NCI-H1930 (cell line): ENCODE measurements at regions not wholly inside any gene's neighbourhood (a gene's known extent, or its start where the extent isn't known, plus 50 kb on each side); places are given as distances from the start of the nearest gene placed in this dataset.
A peak's percentile ranks its signal among the peaks of the same experiment; 100 is the strongest.

Source experiments
- DNase-seq, 2 experiments: peaks; one replicate each; lab custom pipeline; 2025; lab: John Stamatoyannopoulos, UW

- no peak for DNase-seq
Observed at GRCh38 chr20:43306837-43307236, 117.1 kb upstream of the PTPRT start.

- no peak for DNase-seq
Observed at GRCh38 chr20:43305749-43306148, 116.0 kb upstream of the PTPRT start.

- DNase-seq, result no peak
Observed at GRCh38 chr20:43304598-43304997, 114.9 kb upstream of the PTPRT start.

DNA sequence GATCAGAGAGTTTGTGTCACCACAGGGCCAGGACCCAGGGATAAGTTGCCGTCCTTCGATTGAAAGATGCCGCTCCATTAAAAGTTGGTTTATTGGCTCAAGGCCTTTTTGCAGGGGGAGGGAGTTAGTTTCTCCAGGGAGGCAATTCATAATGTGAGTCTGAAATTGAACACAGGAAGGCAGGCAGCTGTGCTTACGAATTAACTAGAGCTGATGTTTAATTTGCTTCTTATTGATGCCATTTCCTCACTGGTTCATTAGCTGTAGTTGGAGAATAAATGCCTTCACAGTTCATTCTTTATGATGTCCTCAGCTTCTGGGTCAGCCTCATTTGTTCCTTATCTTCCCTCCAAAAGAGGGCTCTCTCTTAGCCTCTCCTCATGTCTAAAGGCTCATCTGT lies 113.2 kb upstream of the PTPRT start:
- no peak for DNase-seq

DNA sequence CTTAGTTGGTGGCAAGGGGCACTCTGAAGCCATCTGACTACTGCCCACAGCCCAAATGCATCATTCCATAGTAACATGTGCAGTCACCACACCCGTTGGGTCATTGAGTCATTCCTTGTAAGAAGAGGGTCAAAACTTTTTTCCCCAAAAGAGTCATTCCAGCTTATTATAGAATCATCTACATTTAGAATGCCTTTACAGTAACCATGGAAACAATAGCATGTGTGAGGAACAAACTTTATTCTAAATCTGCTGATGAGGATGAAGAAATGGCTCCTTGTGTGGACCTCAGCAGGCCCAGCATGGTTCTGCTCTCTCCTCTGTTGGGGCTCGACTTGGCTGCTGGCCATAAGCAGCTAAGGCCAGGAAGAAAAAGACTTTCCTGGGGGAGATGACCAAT lies 111.2 kb upstream of the PTPRT start:
- no peak for DNase-seq

DNA sequence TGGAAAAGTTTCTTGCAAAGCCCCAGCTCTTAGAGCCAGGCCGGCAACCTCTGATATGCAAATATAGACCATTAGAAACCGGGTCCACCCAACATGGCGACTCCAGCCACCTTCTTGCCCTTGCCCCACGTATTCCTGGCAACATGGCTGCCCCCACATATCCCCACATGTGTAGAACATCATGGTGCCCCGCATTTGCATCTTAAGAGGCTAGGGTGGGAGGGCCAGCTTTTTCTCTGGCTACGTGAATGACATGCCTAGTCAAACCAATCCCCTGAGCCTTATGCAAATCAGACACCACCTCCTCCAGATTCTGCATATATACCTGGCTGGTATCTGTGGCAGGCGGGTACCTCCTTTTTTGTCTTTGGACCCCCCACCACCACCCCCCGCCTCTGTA lies 106.1 kb upstream of the PTPRT start:
- no peak for DNase-seq

- DNase-seq, result no peak
Observed at GRCh38 chr20:43295263-43295662, 105.6 kb upstream of the PTPRT start.

GRCh38 chr20:43294031-43294430 lies 104.3 kb upstream of the PTPRT start:
- no peak for DNase-seq

GRCh38 chr20:43293068-43293786 lies 103.5 kb upstream of the PTPRT start:
- DNase-seq, result no peak

GRCh38 chr20:43292222-43292621 lies 102.5 kb upstream of the PTPRT start:
- no peak for DNase-seq

DNA sequence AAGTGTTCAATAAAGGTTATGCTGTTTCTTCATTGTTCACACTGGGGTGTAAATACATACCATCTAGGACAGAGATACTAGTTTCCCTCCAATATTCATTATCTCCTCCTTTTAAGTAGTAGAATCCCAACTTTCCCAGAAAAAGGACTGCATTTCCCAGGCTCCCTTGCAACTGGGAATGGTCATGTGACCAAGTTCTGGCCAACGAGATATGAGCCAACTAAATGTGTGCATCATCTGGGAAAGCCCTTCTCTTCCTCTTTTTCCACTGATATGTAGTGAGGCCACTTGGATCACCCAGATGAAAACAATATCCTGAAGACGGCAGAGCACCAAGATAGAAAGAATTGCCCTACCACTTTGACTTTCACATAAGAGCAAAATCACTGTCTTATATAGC lies 97.9 kb upstream of the PTPRT start:
- DNase-seq, result no peak

GRCh38 chr20:43285170-43285569 lies 95.5 kb upstream of the PTPRT start:
- no peak for DNase-seq

GRCh38 chr20:43284486-43284885 lies 94.8 kb upstream of the PTPRT start:
- no peak for DNase-seq

- DNase-seq, result no peak
Observed at GRCh38 chr20:43283126-43283525, 93.4 kb upstream of the PTPRT start.

DNA sequence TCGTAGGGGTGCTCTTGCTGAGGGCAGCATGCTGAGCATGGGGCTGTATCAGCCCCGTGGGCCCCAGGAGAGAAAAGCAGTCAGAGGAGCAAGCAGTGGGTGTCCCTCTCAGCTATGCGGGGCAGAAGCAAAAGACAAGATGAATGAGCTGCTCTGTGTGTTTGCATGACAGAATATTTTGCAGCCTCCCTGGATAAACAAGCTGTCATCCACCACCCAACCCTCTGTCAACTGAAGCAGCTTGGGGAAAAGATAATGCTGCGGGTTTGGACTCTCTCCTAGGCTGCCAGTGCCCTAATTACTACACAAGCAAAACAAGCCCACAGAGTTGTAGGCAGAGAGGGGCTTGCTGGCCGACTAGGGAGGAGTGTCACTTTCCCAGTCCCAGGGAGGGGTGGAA lies 82.3 kb upstream of the PTPRT start:
- no peak for DNase-seq

- DNase-seq, result no peak
Observed at GRCh38 chr20:43265449-43265848, 75.7 kb upstream of the PTPRT start.

DNA sequence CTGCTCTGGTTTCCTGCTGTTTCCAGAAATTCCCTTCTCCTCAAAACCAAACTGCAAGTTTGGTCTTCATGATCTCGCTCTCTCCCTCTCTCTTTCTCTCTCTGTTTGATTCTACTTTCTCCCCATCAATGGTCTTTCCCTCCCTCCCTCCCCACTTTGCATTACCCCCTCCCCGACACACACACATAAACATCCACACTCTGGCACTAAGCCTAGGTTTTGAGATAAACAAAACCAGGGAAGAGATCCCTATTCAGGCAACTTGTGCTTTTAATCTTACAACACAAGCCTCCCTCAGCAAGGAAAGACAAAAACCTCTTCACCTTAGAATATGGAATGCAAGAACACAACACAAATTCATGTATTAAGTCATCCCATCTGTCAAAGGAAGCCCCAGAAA lies 73.5 kb upstream of the PTPRT start:
- no peak for DNase-seq

- DNase-seq, result no peak
Observed at GRCh38 chr20:43262341-43262740, 72.6 kb upstream of the PTPRT start.

DNA sequence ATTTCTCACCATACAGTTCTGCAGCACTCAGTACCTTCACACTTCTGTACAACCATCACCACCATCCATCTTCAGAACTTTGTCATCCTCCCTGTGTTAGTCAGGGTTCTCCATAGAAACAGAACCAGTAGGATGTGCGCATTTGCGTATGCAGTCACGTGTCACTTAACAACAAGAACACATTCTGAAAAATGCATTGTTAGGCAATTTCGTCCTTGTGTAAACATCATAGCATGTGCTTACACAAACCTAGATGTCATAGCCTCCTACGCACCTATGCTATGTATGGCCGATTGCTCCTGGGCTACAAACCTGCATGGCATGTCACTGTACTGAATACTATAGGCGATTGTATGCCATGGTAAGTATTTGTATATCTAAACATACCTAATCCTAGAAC lies 66.2 kb upstream of the PTPRT start:
- DNase-seq, result no peak

DNA sequence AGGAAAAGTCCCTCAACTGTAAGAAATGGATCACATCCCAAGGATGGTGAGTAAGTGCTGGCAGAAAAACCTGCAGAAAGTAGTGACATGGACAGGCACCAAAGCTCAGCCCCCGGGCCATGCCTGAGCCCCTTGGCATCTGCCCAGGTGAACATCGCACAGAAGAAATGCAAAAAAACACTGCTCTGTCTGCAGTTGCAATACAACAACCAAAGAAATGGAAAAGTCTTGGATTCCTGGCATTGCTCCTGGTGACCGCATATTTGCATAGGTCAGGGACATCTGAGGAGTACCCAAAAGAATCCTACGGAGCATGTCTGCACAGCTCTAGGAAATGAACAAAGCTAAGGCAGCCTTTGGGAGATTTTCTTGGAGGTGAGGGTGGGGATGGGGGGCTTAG lies 63.1 kb upstream of the PTPRT start:
- DNase-seq, result no peak

GRCh38 chr20:43248341-43248740 lies 58.6 kb upstream of the PTPRT start:
- DNase-seq, result no peak

DNA sequence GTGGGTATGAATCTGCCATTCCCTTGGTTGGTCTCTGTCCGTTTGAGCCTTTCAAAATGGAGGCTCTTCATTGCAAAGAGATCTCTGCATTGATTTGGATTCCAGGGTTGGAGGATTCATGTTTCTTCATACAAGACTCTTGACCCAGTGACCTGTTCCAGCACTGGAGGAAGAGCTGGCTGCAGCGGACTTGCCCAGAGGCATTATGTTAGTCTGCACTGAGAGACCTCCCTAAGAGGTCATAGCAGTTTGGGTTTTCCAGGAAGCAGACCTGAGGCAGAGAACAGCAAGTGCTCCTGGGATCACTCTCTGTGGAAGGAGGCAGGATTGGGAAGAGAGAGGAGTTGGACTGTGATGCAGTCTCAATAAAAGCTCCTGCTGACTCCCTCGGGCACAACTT lies 57.7 kb upstream of the PTPRT start:
- no peak for DNase-seq

DNA sequence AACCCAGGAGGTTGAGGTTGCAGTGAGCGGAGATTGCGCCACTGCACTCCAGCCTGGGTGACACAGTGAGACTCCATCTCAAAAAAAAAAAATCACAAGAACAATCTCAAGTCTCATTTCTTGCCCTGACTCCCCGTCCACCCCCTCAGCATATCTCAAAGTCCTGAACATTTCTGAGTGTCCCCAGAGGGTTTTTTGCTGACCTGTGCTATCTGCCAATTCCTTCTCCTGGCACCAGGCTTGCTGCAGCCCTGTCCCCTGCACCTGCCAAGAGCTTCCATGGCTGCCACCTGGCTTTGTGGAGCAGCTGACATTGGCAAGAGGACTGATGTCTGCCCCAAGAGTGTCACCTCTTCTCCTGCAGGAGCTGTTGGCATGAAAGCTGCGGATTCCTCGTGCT lies 54.9 kb upstream of the PTPRT start:
- DNase-seq, result no peak

GRCh38 chr20:43243672-43244269 lies 54.1 kb upstream of the PTPRT start:
- peak in 1 of 2 experiments; percentile 6 for DNase-seq
